Endothelial cell of umbilical vein (primary cell): ENCODE measurements at regions not wholly inside any gene's neighbourhood (a gene's known extent, or its start where the extent isn't known, plus 50 kb on each side); places are given as distances from the start of the nearest gene placed in this dataset.

ENCODE experiments used
- CTCF ChIP-seq, 2 donors: IDR thresholded peaks; 1 replicate in 1 of 2; 2 replicates in 1 of 2; pipeline ENCODE4 v1.5.1; 2011; ENCODE audit warnings: low read length in 2 of 2, mild to moderate bottlenecking in 2 of 2, moderate library complexity in 2 of 2, control low read depth in 1 of 2, inconsistent platforms in 1 of 2, low read depth in 1 of 2; ENCODE audit not compliant: insufficient read depth in 1 of 2; ENCODE audit errors: extremely low read depth in 1 of 2
- GATA2 ChIP-seq: IDR thresholded peaks from 2 replicates; pipeline ENCODE4 v1.7.0; 2011; ENCODE audit warnings: low read depth, mild to moderate bottlenecking, moderate library complexity, mixed read lengths, low read length; ENCODE audit not compliant: insufficient read length, insufficient read depth
- MAX ChIP-seq: IDR thresholded peaks from 2 replicates; pipeline ENCODE4 v1.6.1; 2011; ENCODE audit not compliant: insufficient read depth, insufficient read length
- MYC ChIP-seq: IDR thresholded peaks from one replicate; pipeline ENCODE4 v1.6.1; 2011; ENCODE audit warnings: mild to moderate bottlenecking, low read depth, low read length
- POLR2A ChIP-seq: IDR thresholded peaks from 2 replicates; pipeline ENCODE4 v1.6.1; 2012; ENCODE audit warnings: low read depth, mild to moderate bottlenecking, control low read depth, low read length
- POLR2AphosphoS5 ChIP-seq: IDR thresholded peaks from 2 replicates; pipeline ENCODE4 v1.6.1; 2012; ENCODE audit warnings: low read depth, mild to moderate bottlenecking, control low read depth, low read length, moderate library complexity; ENCODE audit not compliant: insufficient read depth

GRCh38 chr13:84962849-84963248, 836.4 kb downstream of the SLITRK6 start:
- TF ChIP-seq POLR2A, result no peak
- no peak for TF ChIP-seq CTCF (IDR thresholded peaks at IDR 0.05; ENCODE audit: extremely low read depth in 1 of 2, insufficient read depth in 1 of 2, low read depth in 1 of 2, low read length in 2 of 2)
- no peak for TF ChIP-seq GATA2
- no peak for TF ChIP-seq MYC
- no peak for TF ChIP-seq POLR2AphosphoS5
- TF ChIP-seq MAX, result no peak
